ENCODE measurements at regions not wholly inside any gene's neighbourhood (a gene's known extent, or its start where the extent isn't known, plus 50 kb on each side); places are given as distances from the start of the nearest gene placed in this dataset.

GRCh38 chr12:67832155-67832554, 157.1 kb upstream of the IFNG-AS1 start:
- Mint-ChIP-seq H3K9me3 (peaks cover 21% of the 10 kb centered on the region), H3K36me3 (ENCODE audit: low read depth) (no peaks in the 10 kb centered on the region), H3K4me1 (peaks cover 16% of the 10 kb centered on the region), H3K27me3 (ENCODE audit: low read depth, poor library complexity) (no peaks in the 10 kb centered on the region), H3K4me3 (no peak overlapping the region), H3K27ac (no peak overlapping the region)
- TF ChIP-seq CTCF (IDR thresholded peaks at IDR 0.05) = no peak
- DNase-seq = no peak

GRCh38 chr12:67833602-67834001, 155.6 kb upstream of the IFNG-AS1 start:
- Mint-ChIP-seq H3K27me3 (ENCODE audit: low read depth, poor library complexity) (no peaks in the 10 kb centered on the region), H3K4me3 (no peak overlapping the region), H3K9me3 (peaks cover 33% of the 10 kb centered on the region)

GRCh38 chr12:67837876-67838275, 151.4 kb upstream of the IFNG-AS1 start:
- Mint-ChIP-seq H3K4me1 (no peaks in the 10 kb centered on the region), H3K27ac (no peak overlapping the region), H3K36me3 (ENCODE audit: low read depth) (no peaks in the 10 kb centered on the region), H3K4me3 (no peak overlapping the region), H3K27me3 (ENCODE audit: low read depth, poor library complexity) (no peaks in the 10 kb centered on the region), H3K9me3 (peaks cover 42% of the 10 kb centered on the region)
- DNase-seq = no peak
- no peak for TF ChIP-seq CTCF (IDR thresholded peaks at IDR 0.05)

More at GRCh38 chr12:67833602-67834001, 155.6 kb upstream of the IFNG-AS1 start:
- Mint-ChIP-seq H3K27ac (no peak overlapping the region), H3K36me3 (ENCODE audit: low read depth) (no peaks in the 10 kb centered on the region), H3K4me1 (peaks cover 2% of the 10 kb centered on the region)
- no peak for DNase-seq
- TF ChIP-seq CTCF (IDR thresholded peaks at IDR 0.05) = no peak

- H3K4me3 Mint-ChIP-seq = no peak overlapping the region
- H3K27me3 Mint-ChIP-seq (ENCODE audit: low read depth, poor library complexity) = no peaks in the 10 kb centered on the region
- DNase-seq = no peak
- no peaks in the 10 kb centered on the region for H3K36me3 Mint-ChIP-seq (ENCODE audit: low read depth)
- H3K27ac Mint-ChIP-seq = no peak overlapping the region
- no peaks in the 10 kb centered on the region for H3K4me1 Mint-ChIP-seq
- peaks cover 28% of the 10 kb centered on the region for H3K9me3 Mint-ChIP-seq
- no peak for TF ChIP-seq CTCF (IDR thresholded peaks at IDR 0.05)
These were observed 147.1 kb upstream of the IFNG-AS1 start for GRCh38 chr12:67842124-67842523.

GRCh38 chr12:67843257-67843656, 146.0 kb upstream of the IFNG-AS1 start:
- Mint-ChIP-seq H3K9me3 (peaks cover 19% of the 10 kb centered on the region), H3K36me3 (ENCODE audit: low read depth) (no peaks in the 10 kb centered on the region), H3K27me3 (ENCODE audit: low read depth, poor library complexity) (no peaks in the 10 kb centered on the region), H3K27ac (no peak overlapping the region), H3K4me1 (no peaks in the 10 kb centered on the region), H3K4me3 (no peak overlapping the region)
- TF ChIP-seq CTCF (IDR thresholded peaks at IDR 0.05) = no peak
- DNase-seq = no peak

- peaks cover 32% of the 10 kb centered on the region for H3K9me3 Mint-ChIP-seq
- H3K27ac Mint-ChIP-seq = no peak overlapping the region
- peaks cover 3% of the 10 kb centered on the region for H3K36me3 Mint-ChIP-seq (ENCODE audit: low read depth)
- DNase-seq = no peak
- TF ChIP-seq CTCF (IDR thresholded peaks at IDR 0.05) = no peak
- H3K4me3 Mint-ChIP-seq = no peak overlapping the region
- H3K27me3 Mint-ChIP-seq (ENCODE audit: low read depth, poor library complexity) = peaks cover 3% of the 10 kb centered on the region
- H3K4me1 Mint-ChIP-seq = no peaks in the 10 kb centered on the region
These were observed 136.5 kb upstream of the IFNG-AS1 start for GRCh38 chr12:67852701-67853100.

All from nephron progenitor cell (in vitro differentiated cells).